PFSK-1 (cell line): ENCODE measurements at regions not wholly inside any gene's neighbourhood (a gene's known extent, or its start where the extent isn't known, plus 50 kb on each side); places are given as distances from the start of the nearest gene placed in this dataset.

ENCODE experiments used
- FOXP2 ChIP-seq: optimal IDR thresholded peaks from 2 replicates; pipeline ENCODE3; 2011; ENCODE audit warnings: borderline replicate concordance, control low read depth, inconsistent platforms; ENCODE audit not compliant: insufficient read depth; ENCODE audit errors: extremely low read length, extremely low read depth
- POLR2AphosphoS5 ChIP-seq: IDR thresholded peaks from 2 replicates; pipeline ENCODE4 v1.6.1; 2012; ENCODE audit warnings: low read depth, mild to moderate bottlenecking, control low read depth, low read length, moderate library complexity
- TAF1 ChIP-seq: IDR thresholded peaks from 2 replicates; pipeline ENCODE4 v1.6.1; 2012; ENCODE audit warnings: low read length, control low read depth, borderline replicate concordance; ENCODE audit not compliant: insufficient read depth

GRCh38 chrX:115966920-115967319, 203.6 kb upstream of the AGTR2 start:
- no peak for TF ChIP-seq POLR2AphosphoS5
- TF ChIP-seq TAF1: no peak
- no peak for TF ChIP-seq FOXP2
